Thoracic aorta (tissue), 2 donors: ENCODE measurements at regions not wholly inside any gene's neighbourhood (a gene's known extent, or its start where the extent isn't known, plus 50 kb on each side); places are given as distances from the start of the nearest gene placed in this dataset.
"Not testable (repeated sequence)": the region's sequence is repeated elsewhere in the genome, so short reads cannot be mapped to it uniquely, and the experiment has no call there.

Source experiments
- ATAC-seq: fragments of 150-250 bp; one replicate; pipeline ENCODE4 v1.8.0; 2017; ENCODE audit warnings: low read depth; ENCODE audit not compliant: insufficient number of reproducible peaks, low FRiP score
- DNase-seq: peaks from one replicate; pipeline ENCODE4 v3.0.0-alpha.2; 2020; ENCODE audit warnings: low spot score
- H3K27ac ChIP-seq, 2 donors: fragments of 200-600 bp; sonication (generic); 1 replicate in 1 of 2; 2 replicates in 1 of 2; pipeline ENCODE4 v1.5.1; 2016; ENCODE audit warnings: mild to moderate bottlenecking in 2 of 2, moderate library complexity in 2 of 2
- H3K27me3 ChIP-seq: fragments of 200-600 bp; sonication (generic); replicated peaks from 2 replicates; pipeline ENCODE4 v1.6.0; 2016; ENCODE audit warnings: mild to moderate bottlenecking; ENCODE audit not compliant: insufficient read depth
- H3K36me3 ChIP-seq: fragments of 200-600 bp; sonication (generic); one replicate; pipeline ENCODE4 v1.5.1; 2016
- H3K4me1 ChIP-seq, 2 donors: fragments of 200-600 bp; sonication (generic); 1 replicate in 1 of 2; 2 replicates in 1 of 2; pipeline versions ENCODE4 v1.5.1 to v1.6.0; 2016; ENCODE audit warnings: low read depth in 2 of 2, mild to moderate bottlenecking in 1 of 2; ENCODE audit not compliant: control insufficient read depth in 1 of 2
- H3K4me3 ChIP-seq: fragments of 200-600 bp; sonication (generic); 2 replicates; pipeline ENCODE4 v1.5.1; 2016; ENCODE audit warnings: mild to moderate bottlenecking
- H3K9me3 ChIP-seq: fragments of 200-600 bp; sonication (generic); 2 replicates; pipeline ENCODE4 v1.5.1; 2016
- CTCF ChIP-seq: fragments of 200-600 bp; sonication (generic); IDR thresholded peaks from one replicate; pipeline ENCODE4 v1.5.1; 2019; ENCODE audit warnings: antibody characterized with exemption

GRCh38 chr15:75109736-75110130, 86.3 kb downstream of the PPCDC start:
- H3K27ac ChIP-seq = no peak overlapping the region
- no peak overlapping the region for H3K4me3 ChIP-seq
- TF ChIP-seq CTCF = no peak
- ATAC-seq (no peak), DNase-seq (no peak)
- peaks cover under 1 to 19% of the 10 kb centered on the region in 2 donors for H3K4me1 ChIP-seq
- no peaks in the 10 kb centered on the region for H3K27me3 ChIP-seq
- no peaks in the 10 kb centered on the region for H3K9me3 ChIP-seq
- peaks cover 3% of the 10 kb centered on the region for H3K36me3 ChIP-seq

GRCh38 chr15:75112278-75112847, 89.0 kb downstream of the PPCDC start:
- H3K27me3 ChIP-seq = no peaks in the 10 kb centered on the region
- no peaks in the 10 kb centered on the region for H3K9me3 ChIP-seq
- no peak overlapping the region for H3K27ac ChIP-seq
- H3K36me3 ChIP-seq = peaks cover 3% of the 10 kb centered on the region
- TF ChIP-seq CTCF = no peak
- DNase-seq = no peak
- H3K4me1 ChIP-seq = peaks cover 0 to 13% of the 10 kb centered on the region in 2 donors
- H3K4me3 ChIP-seq = no peak overlapping the region
- ATAC-seq = no peak

GRCh38 chr15:75112848-75113492, 88.7 kb upstream of the C15orf39 start:
- H3K9me3 ChIP-seq = no peaks in the 10 kb centered on the region
- no peak overlapping the region for H3K4me3 ChIP-seq
- no peaks in the 10 kb centered on the region for H3K27me3 ChIP-seq
- ATAC-seq (no peak), DNase-seq (no peak)
- H3K36me3 ChIP-seq = peaks cover 3% of the 10 kb centered on the region
- no peak for TF ChIP-seq CTCF
- H3K4me1 ChIP-seq = peaks cover 0 to 7% of the 10 kb centered on the region in 2 donors
- no peak overlapping the region for H3K27ac ChIP-seq

GRCh38 chr15:75114327-75114726, 87.4 kb upstream of the C15orf39 start:
- Histone ChIP-seq H3K27me3 (no peaks in the 10 kb centered on the region), H3K36me3 (peaks cover 3% of the 10 kb centered on the region), H3K9me3 (no peaks in the 10 kb centered on the region), H3K4me3 (no peak overlapping the region), H3K4me1 (no peaks in the 10 kb centered on the region), H3K27ac (no peak overlapping the region)
- ATAC-seq (no peak), DNase-seq (no peak)
- no peak for TF ChIP-seq CTCF

- no peaks in the 10 kb centered on the region for H3K27me3 ChIP-seq
- peaks cover 3% of the 10 kb centered on the region for H3K36me3 ChIP-seq
- H3K4me3 ChIP-seq = no peak overlapping the region
- no peaks in the 10 kb centered on the region for H3K9me3 ChIP-seq
- H3K4me1 ChIP-seq = no peaks in the 10 kb centered on the region
- no peak overlapping the region for H3K27ac ChIP-seq
- ATAC-seq (no peak), DNase-seq (no peak)
- TF ChIP-seq CTCF = no peak
Observed at GRCh38 chr15:75114796-75115195, 86.9 kb upstream of the C15orf39 start.

GRCh38 chr15:75115411-75115913, 86.2 kb upstream of the C15orf39 start:
- H3K4me1 ChIP-seq, H3K36me3 ChIP-seq, ATAC-seq, H3K4me3 ChIP-seq, H3K27me3 ChIP-seq, H3K9me3 ChIP-seq, H3K27ac ChIP-seq, DNase-seq: not testable (repeated sequence)

- not testable (repeated sequence) for H3K4me3 ChIP-seq, DNase-seq
Observed at GRCh38 chr15:75116143-75116542, 85.5 kb upstream of the C15orf39 start.

More at GRCh38 chr15:75116143-75116542, 85.5 kb upstream of the C15orf39 start:
- H3K4me1 ChIP-seq, H3K27ac ChIP-seq, ATAC-seq, H3K9me3 ChIP-seq, H3K27me3 ChIP-seq, H3K36me3 ChIP-seq: not testable (repeated sequence)
